ENCODE measurements at regions not wholly inside any gene's neighbourhood (a gene's known extent, or its start where the extent isn't known, plus 50 kb on each side); places are given as distances from the start of the nearest gene placed in this dataset.

DNA sequence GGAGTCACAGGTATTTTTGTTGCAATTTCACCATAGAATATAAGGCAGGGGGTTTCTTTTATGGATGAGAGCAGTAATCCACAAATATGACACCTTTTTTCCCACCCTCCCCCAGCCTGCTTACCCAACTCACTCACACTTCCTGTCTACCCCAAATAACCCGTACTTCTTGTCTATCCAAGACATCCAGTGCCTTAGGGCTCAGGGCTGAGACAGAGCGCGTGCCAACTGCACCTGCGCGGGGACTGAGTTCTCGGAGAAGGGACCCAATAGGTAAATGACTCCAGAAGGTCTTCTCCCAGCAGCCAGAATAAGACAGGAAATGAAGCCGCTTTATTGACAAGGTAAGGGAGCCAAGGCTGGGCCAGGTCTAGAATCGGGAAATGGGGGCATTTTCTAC is 369.1 kb downstream of the SIPA1L2 start:
- TF ChIP-seq, protein P1, sequence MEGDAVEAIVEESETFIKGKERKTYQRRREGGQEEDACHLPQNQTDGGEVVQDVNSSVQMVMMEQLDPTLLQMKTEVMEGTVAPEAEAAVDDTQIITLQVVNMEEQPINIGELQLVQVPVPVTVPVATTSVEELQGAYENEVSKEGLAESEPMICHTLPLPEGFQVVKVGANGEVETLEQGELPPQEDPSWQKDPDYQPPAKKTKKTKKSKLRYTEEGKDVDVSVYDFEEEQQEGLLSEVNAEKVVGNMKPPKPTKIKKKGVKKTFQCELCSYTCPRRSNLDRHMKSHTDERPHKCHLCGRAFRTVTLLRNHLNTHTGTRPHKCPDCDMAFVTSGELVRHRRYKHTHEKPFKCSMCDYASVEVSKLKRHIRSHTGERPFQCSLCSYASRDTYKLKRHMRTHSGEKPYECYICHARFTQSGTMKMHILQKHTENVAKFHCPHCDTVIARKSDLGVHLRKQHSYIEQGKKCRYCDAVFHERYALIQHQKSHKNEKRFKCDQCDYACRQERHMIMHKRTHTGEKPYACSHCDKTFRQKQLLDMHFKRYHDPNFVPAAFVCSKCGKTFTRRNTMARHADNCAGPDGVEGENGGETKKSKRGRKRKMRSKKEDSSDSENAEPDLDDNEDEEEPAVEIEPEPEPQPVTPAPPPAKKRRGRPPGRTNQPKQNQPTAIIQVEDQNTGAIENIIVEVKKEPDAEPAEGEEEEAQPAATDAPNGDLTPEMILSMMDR (IDR thresholded peaks at IDR 0.05 in 8 of 11, conservative IDR thresholded peaks at IDR 0.05 in 3 of 11), result no peak
- TF ChIP-seq POLR2A (IDR thresholded peaks at IDR 0.05) (no peak), POLR2AphosphoS5 (IDR thresholded peaks at IDR 0.05) (no peak)
